Endothelial cell (in vitro differentiated cells): ENCODE measurements at regions not wholly inside any gene's neighbourhood (a gene's known extent, or its start where the extent isn't known, plus 50 kb on each side); places are given as distances from the start of the nearest gene placed in this dataset.
"Not testable (repeated sequence)": the region's sequence is repeated elsewhere in the genome, so short reads cannot be mapped to it uniquely, and the experiment has no call there.

ENCODE experiments used
- DNase-seq: peaks from one replicate; pipeline ENCODE4 v3.0.0; 2021; ENCODE audit warnings: low spot score
- H3K27ac Mint-ChIP-seq: one replicate; pipeline ENCODE4 v1.8.0; 2021; ENCODE audit warnings: mixed read lengths, inconsistent platforms; ENCODE audit not compliant: unreplicated experiment
- H3K27me3 Mint-ChIP-seq: one replicate; pipeline ENCODE4 v1.8.0; 2021; ENCODE audit warnings: mild to moderate bottlenecking, moderate library complexity, mixed read lengths, inconsistent platforms; ENCODE audit not compliant: unreplicated experiment
- H3K36me3 Mint-ChIP-seq: one replicate; pipeline ENCODE4 v1.8.0; 2021; ENCODE audit warnings: mild to moderate bottlenecking, low read depth, mixed read lengths, inconsistent platforms; ENCODE audit not compliant: unreplicated experiment
- H3K4me1 Mint-ChIP-seq: one replicate; pipeline ENCODE4 v1.8.0; 2021; ENCODE audit warnings: mild to moderate bottlenecking, mixed read lengths, inconsistent platforms; ENCODE audit not compliant: unreplicated experiment
- H3K4me3 Mint-ChIP-seq: one replicate; pipeline ENCODE4 v1.8.0; 2021; ENCODE audit warnings: mild to moderate bottlenecking, mixed read lengths, inconsistent platforms; ENCODE audit not compliant: unreplicated experiment
- H3K9me3 Mint-ChIP-seq: one replicate; pipeline ENCODE4 v1.8.0; 2021; ENCODE audit warnings: mixed read lengths, inconsistent platforms; ENCODE audit not compliant: unreplicated experiment
- TF ChIP-seq, protein P1 (sequence below): fragments of 200-600 bp; sonication (generic); IDR thresholded peaks from one replicate; pipeline ENCODE4 v1.5.0; 2021; ENCODE audit warnings: antibody characterized with exemption; ENCODE audit not compliant: unreplicated experiment

DNA sequence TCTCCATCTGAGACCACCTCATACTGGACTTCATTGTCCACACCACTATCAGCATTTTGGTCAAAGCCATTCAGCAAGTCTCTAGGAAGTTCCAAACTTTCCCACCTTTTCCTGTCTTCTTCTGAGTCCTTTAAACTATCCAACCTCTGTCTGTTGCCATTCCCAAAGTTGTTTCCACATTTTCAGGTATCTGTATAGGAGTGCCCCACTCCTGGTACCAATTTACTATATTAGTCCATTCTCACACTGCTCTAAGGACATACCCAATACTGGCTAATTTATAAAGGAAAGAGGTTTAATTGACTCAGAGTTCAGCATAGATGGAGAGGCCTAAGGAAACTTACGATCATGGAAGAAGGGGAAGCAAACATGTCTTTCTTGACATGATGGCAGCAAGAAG is 292.2 kb upstream of the ATXN7L3B start:
- Mint-ChIP-seq H3K27me3 (no peaks in the 10 kb centered on the region), H3K4me3 (no peak overlapping the region), H3K4me1 (no peaks in the 10 kb centered on the region), H3K36me3 (no peaks in the 10 kb centered on the region), H3K9me3 (no peaks in the 10 kb centered on the region), H3K27ac (no peak overlapping the region)
- no peak for DNase-seq
- TF ChIP-seq, protein P1, sequence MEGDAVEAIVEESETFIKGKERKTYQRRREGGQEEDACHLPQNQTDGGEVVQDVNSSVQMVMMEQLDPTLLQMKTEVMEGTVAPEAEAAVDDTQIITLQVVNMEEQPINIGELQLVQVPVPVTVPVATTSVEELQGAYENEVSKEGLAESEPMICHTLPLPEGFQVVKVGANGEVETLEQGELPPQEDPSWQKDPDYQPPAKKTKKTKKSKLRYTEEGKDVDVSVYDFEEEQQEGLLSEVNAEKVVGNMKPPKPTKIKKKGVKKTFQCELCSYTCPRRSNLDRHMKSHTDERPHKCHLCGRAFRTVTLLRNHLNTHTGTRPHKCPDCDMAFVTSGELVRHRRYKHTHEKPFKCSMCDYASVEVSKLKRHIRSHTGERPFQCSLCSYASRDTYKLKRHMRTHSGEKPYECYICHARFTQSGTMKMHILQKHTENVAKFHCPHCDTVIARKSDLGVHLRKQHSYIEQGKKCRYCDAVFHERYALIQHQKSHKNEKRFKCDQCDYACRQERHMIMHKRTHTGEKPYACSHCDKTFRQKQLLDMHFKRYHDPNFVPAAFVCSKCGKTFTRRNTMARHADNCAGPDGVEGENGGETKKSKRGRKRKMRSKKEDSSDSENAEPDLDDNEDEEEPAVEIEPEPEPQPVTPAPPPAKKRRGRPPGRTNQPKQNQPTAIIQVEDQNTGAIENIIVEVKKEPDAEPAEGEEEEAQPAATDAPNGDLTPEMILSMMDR = no peak

DNA sequence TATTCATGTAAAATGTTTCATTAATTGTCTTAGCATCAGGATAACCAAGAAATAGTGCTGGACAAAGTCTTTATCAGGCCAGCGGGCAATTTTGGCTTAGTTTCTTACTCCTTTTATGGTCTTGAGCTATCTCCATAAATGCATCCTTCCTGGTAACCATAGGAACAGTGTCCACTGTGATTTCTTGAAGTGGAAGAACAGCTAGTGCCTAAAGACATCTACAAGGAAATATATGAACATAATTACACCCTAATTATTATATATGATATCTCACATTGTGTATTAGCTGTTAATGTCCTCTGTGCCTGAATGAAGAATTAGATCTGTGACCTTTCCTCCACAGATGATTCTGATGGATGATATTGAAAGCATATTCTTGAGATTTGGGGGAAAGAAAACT is 286.7 kb upstream of the ATXN7L3B start:
- Mint-ChIP-seq H3K36me3 (no peaks in the 10 kb centered on the region), H3K27ac (no peak overlapping the region), H3K4me1 (no peaks in the 10 kb centered on the region), H3K27me3 (no peaks in the 10 kb centered on the region), H3K4me3 (no peak overlapping the region), H3K9me3 (no peaks in the 10 kb centered on the region)
- TF ChIP-seq, protein P1 = no peak
- DNase-seq = no peak

DNA sequence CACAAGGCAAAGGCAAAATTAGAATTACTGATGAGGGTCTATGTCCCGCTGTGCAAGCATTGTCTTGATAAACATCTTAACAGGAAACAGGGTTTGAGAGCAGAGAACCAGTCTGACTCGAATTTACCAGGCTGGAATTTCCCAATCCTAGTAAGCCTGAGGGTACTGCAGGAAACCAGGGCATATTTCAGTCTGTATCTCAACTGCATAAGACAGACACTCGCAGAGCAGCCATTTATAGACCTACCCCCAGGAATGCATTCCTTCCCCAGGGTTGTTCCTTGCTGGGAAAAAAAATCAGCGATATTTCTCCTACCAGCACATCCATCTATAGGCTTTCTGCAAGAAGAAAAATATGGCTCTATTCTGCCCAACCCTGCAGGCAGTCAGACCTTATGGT is 283.8 kb upstream of the ATXN7L3B start:
- not testable (repeated sequence) for H3K9me3 Mint-ChIP-seq, H3K27ac Mint-ChIP-seq, H3K27me3 Mint-ChIP-seq, H3K4me1 Mint-ChIP-seq, H3K36me3 Mint-ChIP-seq, H3K4me3 Mint-ChIP-seq, DNase-seq

DNA sequence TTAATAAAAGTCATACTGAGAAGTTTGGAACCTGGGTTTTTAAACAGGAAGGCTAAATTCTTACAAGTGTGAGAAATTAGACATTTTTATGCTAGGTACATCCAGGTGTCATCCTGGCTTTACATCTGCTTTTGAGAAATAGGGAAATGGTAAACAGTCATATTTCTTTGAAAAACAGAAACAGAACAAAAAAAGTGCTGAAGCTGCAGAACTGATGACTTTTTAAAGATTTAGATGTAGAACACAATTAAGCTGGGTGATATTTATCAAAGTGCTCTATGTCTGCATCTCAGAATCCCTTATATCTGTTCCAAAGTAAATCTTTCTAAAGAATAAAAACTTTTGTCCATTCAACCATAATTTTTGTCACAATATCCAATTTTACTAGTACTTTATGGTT is 282.9 kb upstream of the ATXN7L3B start:
- no peaks in the 10 kb centered on the region for H3K36me3 Mint-ChIP-seq
- H3K4me3 Mint-ChIP-seq = no peak overlapping the region
- no peak for DNase-seq
- H3K27me3 Mint-ChIP-seq = no peaks in the 10 kb centered on the region
- no peaks in the 10 kb centered on the region for H3K9me3 Mint-ChIP-seq
- no peak overlapping the region for H3K27ac Mint-ChIP-seq
- TF ChIP-seq, protein P1 = no peak
- H3K4me1 Mint-ChIP-seq = no peaks in the 10 kb centered on the region

DNA sequence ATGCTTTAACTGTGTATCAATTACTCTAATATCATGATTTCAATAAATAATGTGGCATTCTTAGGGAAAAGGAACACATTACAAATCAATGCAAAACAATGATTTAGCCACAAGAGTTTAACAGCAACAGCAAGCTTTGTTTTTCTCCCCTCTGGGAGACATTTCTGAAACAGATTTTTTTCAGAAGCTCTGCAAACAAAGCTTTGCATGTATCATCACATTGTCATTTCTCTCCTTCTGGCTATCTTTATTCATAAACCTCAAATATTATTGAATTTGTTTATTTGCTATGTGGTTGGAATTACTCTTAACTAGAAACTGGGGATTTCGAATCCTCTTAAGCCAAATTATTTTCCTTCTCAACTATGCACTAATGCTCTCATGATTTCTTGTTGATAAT is 278.4 kb upstream of the ATXN7L3B start:
- H3K4me1 Mint-ChIP-seq = no peaks in the 10 kb centered on the region
- peaks cover 3% of the 10 kb centered on the region for H3K36me3 Mint-ChIP-seq
- no peaks in the 10 kb centered on the region for H3K9me3 Mint-ChIP-seq
- TF ChIP-seq, protein P1 = no peak
- H3K4me3 Mint-ChIP-seq = no peak overlapping the region
- no peak for DNase-seq
- peaks cover 1% of the 10 kb centered on the region for H3K27me3 Mint-ChIP-seq
- no peak overlapping the region for H3K27ac Mint-ChIP-seq

DNA sequence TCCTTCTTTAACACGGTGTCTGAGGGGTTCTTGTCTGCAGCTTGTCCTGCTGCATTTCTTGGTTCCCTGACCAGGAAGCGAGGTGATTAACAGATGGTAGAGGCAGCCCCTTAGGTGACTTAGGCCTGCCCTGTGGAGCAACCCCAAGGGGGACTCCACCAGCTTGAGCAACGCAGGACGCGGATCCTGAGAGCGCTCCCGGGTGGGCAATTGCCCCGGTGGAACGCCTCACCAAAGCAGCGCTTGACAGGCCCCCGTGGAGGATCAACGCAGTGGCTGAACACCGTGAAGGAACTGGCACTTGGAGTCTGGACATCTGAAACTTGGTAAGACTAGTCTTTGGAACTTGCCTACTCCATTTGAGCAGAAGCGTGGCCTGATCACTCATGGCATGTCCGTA is 272.9 kb upstream of the ATXN7L3B start:
- H3K27ac Mint-ChIP-seq = no peak overlapping the region
- peaks cover 13% of the 10 kb centered on the region for H3K36me3 Mint-ChIP-seq
- H3K4me1 Mint-ChIP-seq = no peaks in the 10 kb centered on the region
- H3K27me3 Mint-ChIP-seq = peaks cover 6% of the 10 kb centered on the region
- H3K9me3 Mint-ChIP-seq = no peaks in the 10 kb centered on the region
- no peak for DNase-seq
- no peak overlapping the region for H3K4me3 Mint-ChIP-seq
- TF ChIP-seq, protein P1 = no peak

DNA sequence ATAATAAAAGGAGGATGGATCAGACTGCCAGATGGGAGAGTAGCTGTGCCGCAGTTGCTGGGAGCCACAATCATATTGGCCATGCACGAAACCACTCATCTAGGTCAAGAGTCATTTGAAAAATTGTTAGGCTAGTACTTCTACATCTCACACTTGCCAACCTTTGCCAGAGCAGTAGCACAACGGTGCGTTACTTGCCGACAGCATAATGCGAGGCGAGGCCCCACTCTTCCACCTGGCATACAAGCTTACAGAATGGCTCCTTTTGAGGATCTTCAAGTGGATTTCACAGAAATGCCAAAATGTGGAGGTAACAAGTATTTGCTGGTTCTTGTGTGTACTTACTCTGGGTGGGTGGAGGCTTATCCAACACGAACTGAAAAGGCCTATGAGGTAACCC is 268.3 kb upstream of the ATXN7L3B start:
- not testable (repeated sequence) for H3K36me3 Mint-ChIP-seq, H3K9me3 Mint-ChIP-seq, H3K4me1 Mint-ChIP-seq, H3K27ac Mint-ChIP-seq, DNase-seq, H3K27me3 Mint-ChIP-seq, H3K4me3 Mint-ChIP-seq
